Ectodermal cell (in vitro differentiated cells): ENCODE measurements at regions not wholly inside any gene's neighbourhood (a gene's known extent, or its start where the extent isn't known, plus 50 kb on each side); places are given as distances from the start of the nearest gene placed in this dataset.

Experiments
- H3K27ac ChIP-seq: 2 replicates; pipeline ENCODE4 v1.7.0; 2013; ENCODE audit warnings: mild to moderate bottlenecking, low read depth, low read length; ENCODE audit not compliant: insufficient read depth, poor library complexity, severe bottlenecking
- H3K27me3 ChIP-seq: 2 replicates; pipeline ENCODE4 v1.7.0; 2013; ENCODE audit warnings: mild to moderate bottlenecking, low read length; ENCODE audit not compliant: insufficient read depth, control insufficient read depth, poor library complexity, severe bottlenecking
- H3K36me3 ChIP-seq: one replicate; pipeline ENCODE4 v1.7.0; 2013; ENCODE audit warnings: low read length; ENCODE audit not compliant: control insufficient read depth, insufficient read depth
- H3K4me1 ChIP-seq: one replicate; pipeline ENCODE4 v1.7.0; 2013; ENCODE audit warnings: low read length; ENCODE audit not compliant: control insufficient read depth, insufficient read depth
- H3K4me3 ChIP-seq: 2 replicates; pipeline ENCODE4 v1.7.0; 2013; ENCODE audit warnings: low read depth, low read length, control low read depth; ENCODE audit not compliant: insufficient read depth
- H3K9me3 ChIP-seq: 2 replicates; pipeline ENCODE4 v1.7.0; 2013; ENCODE audit warnings: mild to moderate bottlenecking, low read length, moderate library complexity; ENCODE audit not compliant: control insufficient read depth
- WGBS, 2 experiments: methylation state at CpG; one replicate each; pipeline ENCODE4 v1.1.7; 2013; ENCODE audit warnings: missing lambda C conversion rate in 2 of 2; 5-methylcytosine and 5-hydroxymethylcytosine counted together

GRCh38 chr3:83302091-83302490 lies 1540.6 kb upstream of the GBE1 start:
- Histone ChIP-seq H3K27me3 (no peaks in the 10 kb centered on the region), H3K27ac (no peak overlapping the region), H3K4me3 (no peak overlapping the region), H3K4me1 (no peaks in the 10 kb centered on the region), H3K36me3 (no peaks in the 10 kb centered on the region), H3K9me3 (no peaks in the 10 kb centered on the region)

DNA sequence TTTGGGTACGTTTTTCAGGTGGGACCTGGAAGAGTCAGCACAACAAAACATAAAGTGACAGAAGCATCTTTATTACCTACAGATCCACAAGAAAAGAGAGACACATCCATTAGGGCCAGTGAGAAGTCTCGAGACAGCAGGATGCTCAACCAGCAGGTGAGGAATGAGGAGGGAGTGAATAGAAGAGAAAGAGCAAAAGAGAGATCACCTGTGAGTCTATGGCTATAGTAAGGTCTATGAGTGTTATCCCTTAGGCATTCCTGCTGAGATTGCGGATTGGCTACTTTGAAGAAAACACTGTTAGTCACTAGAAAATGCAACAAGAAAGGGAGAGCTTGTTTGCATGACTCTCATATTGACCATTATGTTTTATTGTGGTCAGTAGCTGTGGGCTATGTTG lies 1556.2 kb upstream of the GBE1 start:
- Histone ChIP-seq H3K36me3 (no peaks in the 10 kb centered on the region), H3K27me3 (no peaks in the 10 kb centered on the region), H3K4me3 (no peak overlapping the region), H3K27ac (no peak overlapping the region), H3K4me1 (no peaks in the 10 kb centered on the region), H3K9me3 (no peaks in the 10 kb centered on the region)
- 86 to 88% methylated on average over 3 of the region's 3 CpGs for WGBS, 2 experiments

- Histone ChIP-seq H3K4me3 (no peak overlapping the region), H3K27ac (no peak overlapping the region), H3K4me1 (no peaks in the 10 kb centered on the region), H3K36me3 (no peaks in the 10 kb centered on the region), H3K9me3 (no peaks in the 10 kb centered on the region), H3K27me3 (no peaks in the 10 kb centered on the region)
Measured at GRCh38 chr3:83320726-83321125, 1559.3 kb upstream of the GBE1 start.

DNA sequence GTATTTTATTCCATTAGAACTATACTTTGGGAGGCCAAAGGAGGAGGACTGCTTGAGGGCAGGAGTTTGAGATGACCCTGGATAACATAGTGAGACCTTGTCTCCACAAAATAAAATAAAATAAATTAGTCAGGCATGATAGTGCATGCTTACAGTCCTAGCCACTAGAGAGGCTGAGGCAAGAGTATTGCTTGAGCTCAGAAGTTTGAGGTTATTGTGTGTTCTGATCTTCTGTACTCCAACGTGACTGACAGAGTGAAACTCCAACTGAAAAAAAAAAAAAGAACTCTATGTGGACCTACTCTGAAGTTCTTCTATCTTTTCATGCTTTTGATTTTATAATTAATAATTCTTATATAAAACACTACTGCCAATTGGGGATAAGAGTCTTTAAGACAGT lies 1560.0 kb upstream of the GBE1 start:
- no peak overlapping the region for H3K27ac ChIP-seq
- no peak overlapping the region for H3K4me3 ChIP-seq
- H3K9me3 ChIP-seq = no peaks in the 10 kb centered on the region
- no peaks in the 10 kb centered on the region for H3K4me1 ChIP-seq
- H3K36me3 ChIP-seq = no peaks in the 10 kb centered on the region
- no peaks in the 10 kb centered on the region for H3K27me3 ChIP-seq
- WGBS, 2 experiments = 80% methylated on average over 1 of the region's 1 CpG; no CpG with 5 or more reads in 1 of the 2 experiments

- H3K4me3 ChIP-seq = no peak overlapping the region
- no peaks in the 10 kb centered on the region for H3K27me3 ChIP-seq
- WGBS, 2 experiments = 88 to 100% methylated on average over 1 of the region's 1 CpG
- no peaks in the 10 kb centered on the region for H3K36me3 ChIP-seq
- H3K27ac ChIP-seq = no peak overlapping the region
- no peaks in the 10 kb centered on the region for H3K4me1 ChIP-seq
- H3K9me3 ChIP-seq = no peaks in the 10 kb centered on the region
Measured at GRCh38 chr3:83321891-83322290, 1560.4 kb upstream of the GBE1 start.

DNA sequence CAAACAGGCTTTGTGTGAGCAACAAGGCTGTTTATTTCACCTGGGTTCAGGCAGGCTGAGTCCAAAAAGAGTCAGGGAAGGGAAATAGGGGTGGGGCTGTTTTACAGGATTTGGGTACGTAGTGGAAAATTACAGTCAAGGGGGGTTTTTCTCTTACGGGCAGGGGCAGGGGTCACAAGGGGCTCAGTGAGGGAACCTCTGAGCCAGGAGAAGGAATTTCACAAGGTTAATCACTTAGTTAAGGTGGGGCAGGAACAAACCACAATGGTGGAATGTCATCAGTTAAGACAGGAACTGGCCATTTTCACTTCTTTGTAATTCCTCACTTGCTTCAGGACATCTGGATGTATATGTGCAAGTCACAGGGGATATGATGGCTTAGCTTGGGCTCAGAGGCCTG lies 1592.8 kb upstream of the GBE1 start:
- H3K9me3 ChIP-seq = no peaks in the 10 kb centered on the region
- H3K27ac ChIP-seq = no peak overlapping the region
- H3K36me3 ChIP-seq = no peaks in the 10 kb centered on the region
- H3K4me3 ChIP-seq = no peak overlapping the region
- H3K27me3 ChIP-seq = no peaks in the 10 kb centered on the region
- H3K4me1 ChIP-seq = no peaks in the 10 kb centered on the region
- 91 to 95% methylated on average over 2 of the region's 2 CpGs for WGBS, 2 experiments

DNA sequence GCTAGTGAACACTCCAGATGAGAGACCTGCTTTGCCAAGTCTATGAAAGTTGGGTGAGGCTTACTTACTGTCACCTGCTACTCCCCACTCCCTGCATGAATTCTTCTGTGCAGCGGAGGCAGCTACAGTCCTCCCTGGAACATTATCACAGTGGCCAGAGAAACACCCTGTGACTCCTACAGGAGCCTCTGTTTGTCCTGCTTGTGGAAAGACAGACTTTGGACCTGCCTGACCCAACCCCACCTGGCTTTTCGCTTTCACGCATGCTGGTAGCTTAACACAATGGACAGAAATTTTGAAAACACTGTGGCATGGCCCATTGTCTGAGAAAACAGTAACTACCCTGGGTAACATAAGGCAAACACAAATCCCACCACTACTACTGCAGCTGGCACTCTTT lies 1565.5 kb upstream of the CADM2 start:
- 96 to 98% methylated on average over 3 of the region's 3 CpGs for WGBS, 2 experiments
- H3K9me3 ChIP-seq = no peaks in the 10 kb centered on the region

DNA sequence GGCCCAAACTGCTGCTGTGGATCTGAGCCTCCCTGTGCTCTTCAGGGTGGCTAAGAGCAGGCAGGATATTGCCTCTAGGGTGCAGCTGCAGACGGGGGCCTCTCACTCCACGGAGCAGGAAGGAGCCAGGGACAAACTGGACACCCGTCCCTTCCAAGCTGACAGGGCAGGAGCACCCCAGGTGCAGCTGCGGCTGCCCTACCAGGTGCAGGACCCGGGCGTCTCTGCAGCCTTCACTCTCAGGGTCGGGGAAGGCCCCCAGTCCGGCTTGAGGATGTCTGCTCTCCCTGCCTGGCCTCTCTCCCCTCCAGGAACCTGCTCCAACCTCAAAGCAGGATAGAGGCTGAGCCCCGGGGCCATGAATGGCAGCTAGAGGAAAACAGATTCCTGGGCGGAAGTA lies 1554.9 kb upstream of the CADM2 start:
- H3K27ac ChIP-seq = no peak overlapping the region
- H3K4me1 ChIP-seq = no peaks in the 10 kb centered on the region
- no peak overlapping the region for H3K4me3 ChIP-seq
- no peaks in the 10 kb centered on the region for H3K27me3 ChIP-seq
- no peaks in the 10 kb centered on the region for H3K36me3 ChIP-seq
- 95 to 96% methylated on average over 10 of the region's 10 CpGs for WGBS, 2 experiments
- no peaks in the 10 kb centered on the region for H3K9me3 ChIP-seq

More for the DNA sequence above, 1565.5 kb upstream of the CADM2 start:
- Histone ChIP-seq H3K27ac (no peak overlapping the region), H3K36me3 (no peaks in the 10 kb centered on the region), H3K4me1 (no peaks in the 10 kb centered on the region), H3K4me3 (no peak overlapping the region), H3K27me3 (no peaks in the 10 kb centered on the region)

DNA sequence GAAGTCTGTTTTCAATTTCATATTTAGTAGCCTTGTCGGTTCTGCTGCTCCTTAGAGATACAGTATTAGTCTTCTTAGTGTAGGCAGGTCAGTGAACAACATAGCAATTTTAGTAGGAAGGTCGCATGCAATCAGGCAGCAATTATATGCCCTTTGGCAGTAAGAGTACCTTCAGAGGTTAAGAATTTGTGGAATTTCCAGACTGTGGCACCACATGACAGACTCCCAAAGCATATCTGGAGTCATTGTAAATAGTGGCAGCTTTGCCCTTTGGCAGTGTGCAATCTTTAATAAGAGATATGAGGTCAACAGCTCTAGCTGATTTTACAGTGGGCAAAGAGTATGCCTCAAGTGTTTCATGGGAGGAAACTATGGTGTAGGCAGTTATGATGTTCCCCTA lies 1532.5 kb upstream of the CADM2 start:
- Histone ChIP-seq H3K36me3 (no peaks in the 10 kb centered on the region), H3K4me1 (no peaks in the 10 kb centered on the region), H3K4me3 (no peak overlapping the region), H3K9me3 (no peaks in the 10 kb centered on the region), H3K27me3 (no peaks in the 10 kb centered on the region), H3K27ac (no peak overlapping the region)
- 91 to 92% methylated on average over 2 of the region's 2 CpGs for WGBS, 2 experiments

DNA sequence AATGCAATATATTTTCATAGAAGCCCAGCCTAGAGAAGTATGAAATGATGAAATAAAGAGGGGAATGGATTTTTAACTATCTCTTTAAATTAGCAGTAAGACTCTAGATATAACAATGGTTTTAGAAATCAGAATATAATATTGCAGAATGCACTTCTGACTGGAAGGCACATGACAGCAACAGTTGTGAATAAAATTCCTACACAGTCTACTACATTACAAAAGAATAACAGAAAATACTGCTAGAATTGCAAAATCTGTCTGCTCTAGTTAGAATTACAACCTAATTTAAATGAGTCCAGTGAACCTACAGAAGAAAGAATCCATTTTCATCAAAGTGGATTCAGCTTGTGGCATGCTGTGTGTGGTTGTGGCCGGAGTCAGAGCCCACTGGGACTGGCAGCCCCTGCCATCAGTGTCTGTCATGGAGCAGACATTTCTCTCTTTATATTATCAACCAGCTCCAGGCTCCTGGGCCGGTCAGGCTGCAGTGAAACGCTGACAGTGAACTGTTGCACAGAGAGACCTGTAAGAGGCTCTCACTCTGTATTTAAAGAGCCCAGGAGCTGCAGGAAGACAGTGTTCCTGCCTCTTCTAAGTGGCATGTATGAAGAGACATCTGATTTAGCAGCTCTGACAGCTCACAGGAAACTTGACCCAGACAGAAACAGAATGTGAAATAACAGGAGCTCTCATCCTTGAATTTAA lies 1523.8 kb upstream of the CADM2 start:
- H3K27me3 ChIP-seq = no peaks in the 10 kb centered on the region
- WGBS, 2 experiments = 61 to 73% methylated on average over 3 of the region's 3 CpGs
- no peaks in the 10 kb centered on the region for H3K36me3 ChIP-seq
- H3K4me3 ChIP-seq = no peak overlapping the region
- no peak overlapping the region for H3K27ac ChIP-seq
- no peaks in the 10 kb centered on the region for H3K9me3 ChIP-seq
- no peaks in the 10 kb centered on the region for H3K4me1 ChIP-seq

- WGBS, 2 experiments = 89% methylated on average over 1 of the region's 1 CpG; no CpG with 5 or more reads in 1 of the 2 experiments
- no peaks in the 10 kb centered on the region for H3K36me3 ChIP-seq
- H3K4me1 ChIP-seq = no peaks in the 10 kb centered on the region
- no peak overlapping the region for H3K27ac ChIP-seq
- no peak overlapping the region for H3K4me3 ChIP-seq
- H3K27me3 ChIP-seq = no peaks in the 10 kb centered on the region
- no peaks in the 10 kb centered on the region for H3K9me3 ChIP-seq
Measured at GRCh38 chr3:83438188-83438587, 1520.6 kb upstream of the CADM2 start.
